ENCODE measurements at regions not wholly inside any gene's neighbourhood (a gene's known extent, or its start where the extent isn't known, plus 50 kb on each side); places are given as distances from the start of the nearest gene placed in this dataset.

- Histone ChIP-seq H4K20me1 (ENCODE audit: insufficient read depth) (no peaks in the 10 kb centered on the region), H3F3A (ENCODE audit: insufficient read depth, low read depth) (no peaks in the 10 kb centered on the region), H3K27me3 (ENCODE audit: insufficient read depth, low read depth) (no peaks in the 10 kb centered on the region), H2AFZ (no peak overlapping the region), H3K9me2 (ENCODE audit: insufficient read depth) (no peaks in the 10 kb centered on the region), H3K36me3 (ENCODE audit: low read depth) (no peaks in the 10 kb centered on the region), H3K79me2 (ENCODE audit: low read depth) (no peaks in the 10 kb centered on the region), H3K4me2 (no peak overlapping the region), H3K9me3 (ENCODE audit: insufficient read depth, low read depth) (no peaks in the 10 kb centered on the region), H3K4me1 (replicated peaks; ENCODE audit: insufficient read depth) (no peaks in the 10 kb centered on the region), H3K4me3 (no peak overlapping the region), H3K27ac (no peak overlapping the region)
- intact Hi-C loops (cut with micrococcal nuclease; ENCODE audit: unreplicated experiment): no loop called here
- TF ChIP-seq EZH2 (IDR thresholded peaks at IDR 0.05; ENCODE audit: low read depth): no peak
- TF ChIP-seq, protein P1, sequence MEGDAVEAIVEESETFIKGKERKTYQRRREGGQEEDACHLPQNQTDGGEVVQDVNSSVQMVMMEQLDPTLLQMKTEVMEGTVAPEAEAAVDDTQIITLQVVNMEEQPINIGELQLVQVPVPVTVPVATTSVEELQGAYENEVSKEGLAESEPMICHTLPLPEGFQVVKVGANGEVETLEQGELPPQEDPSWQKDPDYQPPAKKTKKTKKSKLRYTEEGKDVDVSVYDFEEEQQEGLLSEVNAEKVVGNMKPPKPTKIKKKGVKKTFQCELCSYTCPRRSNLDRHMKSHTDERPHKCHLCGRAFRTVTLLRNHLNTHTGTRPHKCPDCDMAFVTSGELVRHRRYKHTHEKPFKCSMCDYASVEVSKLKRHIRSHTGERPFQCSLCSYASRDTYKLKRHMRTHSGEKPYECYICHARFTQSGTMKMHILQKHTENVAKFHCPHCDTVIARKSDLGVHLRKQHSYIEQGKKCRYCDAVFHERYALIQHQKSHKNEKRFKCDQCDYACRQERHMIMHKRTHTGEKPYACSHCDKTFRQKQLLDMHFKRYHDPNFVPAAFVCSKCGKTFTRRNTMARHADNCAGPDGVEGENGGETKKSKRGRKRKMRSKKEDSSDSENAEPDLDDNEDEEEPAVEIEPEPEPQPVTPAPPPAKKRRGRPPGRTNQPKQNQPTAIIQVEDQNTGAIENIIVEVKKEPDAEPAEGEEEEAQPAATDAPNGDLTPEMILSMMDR (conservative IDR thresholded peaks at IDR 0.05): no peak
- no peak for DNase-seq
- ChIA-PET POLR2A (ENCODE audit: unreplicated experiment) (no interaction called here), CTCF (no interaction called here)
- no TSS peak for BruUV-seq (replicated peaks)
These were observed 100.2 kb upstream of the SYT6 start for GRCh38 chr1:114253900-114254299.

- no peaks in the 10 kb centered on the region for H3K79me2 ChIP-seq (ENCODE audit: low read depth)
- ChIA-PET POLR2A (ENCODE audit: unreplicated experiment) (no interaction called here), CTCF (no interaction called here)
- H3K27me3 ChIP-seq (ENCODE audit: insufficient read depth, low read depth): no peaks in the 10 kb centered on the region
- H3F3A ChIP-seq (ENCODE audit: insufficient read depth, low read depth): no peaks in the 10 kb centered on the region
- TF ChIP-seq EZH2 (IDR thresholded peaks at IDR 0.05; ENCODE audit: low read depth): no peak
- TF ChIP-seq, protein P1 (conservative IDR thresholded peaks at IDR 0.05): no peak
- no TSS peak for BruUV-seq (replicated peaks)
- H3K4me2 ChIP-seq: no peak overlapping the region
- H3K9me3 ChIP-seq (ENCODE audit: insufficient read depth, low read depth): no peaks in the 10 kb centered on the region
- H3K4me1 ChIP-seq (replicated peaks; ENCODE audit: insufficient read depth): no peaks in the 10 kb centered on the region
- no peak overlapping the region for H2AFZ ChIP-seq
- no peak overlapping the region for H3K27ac ChIP-seq
- no peaks in the 10 kb centered on the region for H3K9me2 ChIP-seq (ENCODE audit: insufficient read depth)
- no peaks in the 10 kb centered on the region for H4K20me1 ChIP-seq (ENCODE audit: insufficient read depth)
- DNase-seq: no peak
- no peaks in the 10 kb centered on the region for H3K36me3 ChIP-seq (ENCODE audit: low read depth)
- no peak overlapping the region for H3K4me3 ChIP-seq
- intact Hi-C loops (cut with micrococcal nuclease; ENCODE audit: unreplicated experiment): no loop called here
These were observed 97.9 kb upstream of the SYT6 start for GRCh38 chr1:114251573-114251939.

GRCh38 chr1:114250683-114251572 is 97.3 kb upstream of the SYT6 start:
- TF ChIP-seq EZH2 (IDR thresholded peaks at IDR 0.05; ENCODE audit: low read depth): no peak
- TF ChIP-seq, protein P1 (conservative IDR thresholded peaks at IDR 0.05): no peak
- no peaks in the 10 kb centered on the region for H3K9me3 ChIP-seq (ENCODE audit: insufficient read depth, low read depth)
- no TSS peak for BruUV-seq (replicated peaks)
- H3K79me2 ChIP-seq (ENCODE audit: low read depth): no peaks in the 10 kb centered on the region
- DNase-seq: no peak
- H2AFZ ChIP-seq: no peak overlapping the region
- POLR2A ChIA-PET (ENCODE audit: unreplicated experiment): no interaction called here
- no peaks in the 10 kb centered on the region for H4K20me1 ChIP-seq (ENCODE audit: insufficient read depth)
- no peak overlapping the region for H3K4me3 ChIP-seq
- no peaks in the 10 kb centered on the region for H3K27me3 ChIP-seq (ENCODE audit: insufficient read depth, low read depth)
- CTCF ChIA-PET: no interaction called here
- H3K4me2 ChIP-seq: no peak overlapping the region
- no peaks in the 10 kb centered on the region for H3K9me2 ChIP-seq (ENCODE audit: insufficient read depth)
- no peaks in the 10 kb centered on the region for H3K4me1 ChIP-seq (replicated peaks; ENCODE audit: insufficient read depth)
- no peaks in the 10 kb centered on the region for H3K36me3 ChIP-seq (ENCODE audit: low read depth)
- no peak overlapping the region for H3K27ac ChIP-seq
- no peaks in the 10 kb centered on the region for H3F3A ChIP-seq (ENCODE audit: insufficient read depth, low read depth)
- intact Hi-C loops (cut with micrococcal nuclease; ENCODE audit: unreplicated experiment): no loop called here

Data from PC-9 (cell line).